OCI-LY7 (cell line): ENCODE measurements at regions not wholly inside any gene's neighbourhood (a gene's known extent, or its start where the extent isn't known, plus 50 kb on each side); places are given as distances from the start of the nearest gene placed in this dataset.

ENCODE experiments used
- CTCF ChIP-seq: fragments of 200-600 bp; sonication (generic); conservative IDR thresholded peaks from 2 replicates; pipeline ENCODE4 v1.5.1; 2014; ENCODE audit warnings: mild to moderate bottlenecking, antibody characterized with exemption, low read length, moderate library complexity, mixed read lengths
- EZH2phosphoT487 ChIP-seq: fragments of 200-600 bp; sonication (generic); IDR thresholded peaks from 2 replicates; pipeline ENCODE4 v1.6.1; 2018; ENCODE audit warnings: low read depth, borderline replicate concordance, mild to moderate bottlenecking, mixed run types, antibody characterized with exemption, low read length, moderate library complexity, mixed read lengths

DNA sequence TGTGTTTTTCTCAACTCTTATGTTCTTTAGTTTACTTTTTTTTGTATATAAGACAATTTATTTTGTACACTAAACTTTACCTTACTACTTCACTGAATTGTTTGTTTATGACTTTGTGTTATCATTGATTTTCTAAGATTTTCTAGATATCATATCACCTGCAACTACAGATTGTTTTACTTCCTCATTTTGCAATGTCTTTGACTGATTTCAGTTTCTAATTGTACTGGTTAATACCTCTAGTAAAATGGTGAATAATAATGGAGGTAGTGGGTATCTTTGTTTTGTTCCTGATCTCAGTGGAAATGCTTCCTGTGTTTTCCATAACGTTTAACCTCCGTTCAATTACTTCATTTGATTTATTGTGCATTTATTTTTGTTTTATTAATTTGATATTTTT is 490.2 kb downstream of the TLL1 start:
- TF ChIP-seq CTCF, result no peak
- TF ChIP-seq EZH2phosphoT487, result no peak
